HL-60 (cell line): ENCODE measurements at regions not wholly inside any gene's neighbourhood (a gene's known extent, or its start where the extent isn't known, plus 50 kb on each side); places are given as distances from the start of the nearest gene placed in this dataset.

Experiments used
- DNase-seq, 2 experiments: peaks; one replicate each; pipeline ENCODE4 v3.0.0-alpha.2; 2010 to 2020; ENCODE audit warnings: low read depth in 1 of 2, low spot score in 1 of 2
- H3K27ac ChIP-seq: fragments of 250-450 bp; sonication (Bioruptor Pico); replicated peaks from 2 replicates; pipeline ENCODE4 v1.5.1; 2020; ENCODE audit warnings: mild to moderate bottlenecking, moderate library complexity
- H3K27me3 ChIP-seq: fragments of 250-450 bp; sonication (Bioruptor Pico); 2 replicates; pipeline ENCODE4 v1.5.1; 2021; ENCODE audit warnings: mild to moderate bottlenecking, moderate library complexity; ENCODE audit not compliant: insufficient read depth, poor library complexity, severe bottlenecking
- H3K4me3 ChIP-seq: replicated peaks from 2 replicates; pipeline ENCODE4 v1.5.1; 2011; ENCODE audit warnings: mild to moderate bottlenecking, control low read depth, low read length; ENCODE audit not compliant: insufficient read depth
- CTCF ChIP-seq: IDR thresholded peaks from one replicate; pipeline ENCODE4 v1.5.1; 2011; ENCODE audit warnings: low read length, control low read depth, inconsistent platforms; ENCODE audit not compliant: insufficient read depth
- GABPA ChIP-seq: IDR thresholded peaks from 2 replicates; pipeline ENCODE4 v1.6.1; 2012; ENCODE audit warnings: low read depth
- POLR2AphosphoS5 ChIP-seq: IDR thresholded peaks from 2 replicates; pipeline ENCODE4 v1.6.1; 2012; ENCODE audit warnings: low read depth
- REST ChIP-seq: IDR thresholded peaks from 2 replicates; pipeline ENCODE4 v1.6.1; 2012; ENCODE audit warnings: low read depth; ENCODE audit not compliant: insufficient replicate concordance
- SPI1 ChIP-seq: IDR thresholded peaks from 2 replicates; pipeline ENCODE4 v1.6.1; 2012; ENCODE audit warnings: low read depth, mild to moderate bottlenecking, borderline replicate concordance

GRCh38 chr11:16494918-16495691 lies 138.8 kb upstream of the SOX6 start:
- Histone ChIP-seq H3K27me3 (no peaks in the 10 kb centered on the region), H3K27ac (no peak overlapping the region), H3K4me3 (no peak overlapping the region)
- no peak for TF ChIP-seq CTCF
- no peak for TF ChIP-seq REST
- TF ChIP-seq POLR2AphosphoS5: no peak
- TF ChIP-seq SPI1: no peak
- no peak for TF ChIP-seq GABPA
- DNase-seq: no peak

- no peak overlapping the region for H3K27ac ChIP-seq
- no peaks in the 10 kb centered on the region for H3K27me3 ChIP-seq
- no peak for TF ChIP-seq REST
- no peak for TF ChIP-seq GABPA
- TF ChIP-seq SPI1: no peak
- no peak for TF ChIP-seq CTCF
- TF ChIP-seq POLR2AphosphoS5: no peak
- H3K4me3 ChIP-seq: no peak overlapping the region
- no peak for DNase-seq
Measured at GRCh38 chr11:16484434-16484833, 128.1 kb upstream of the SOX6 start.

- Histone ChIP-seq H3K4me3 (no peak overlapping the region), H3K27ac (no peak overlapping the region), H3K27me3 (no peaks in the 10 kb centered on the region)
- TF ChIP-seq REST (no peak), GABPA (no peak), SPI1 (no peak), CTCF (no peak), POLR2AphosphoS5 (no peak)
- no peak for DNase-seq
Measured at GRCh38 chr11:16474659-16475058, 118.3 kb upstream of the SOX6 start.
